Vagina (tissue), 2 donors: ENCODE measurements at regions not wholly inside any gene's neighbourhood (a gene's known extent, or its start where the extent isn't known, plus 50 kb on each side); places are given as distances from the start of the nearest gene placed in this dataset.

Experiments
- DNase-seq, 2 donors: peaks; one replicate each; pipeline ENCODE4 v3.0.0-alpha.2; 2017; ENCODE audit errors: extremely low spot score in 2 of 2
- H3K27ac ChIP-seq: fragments of 200-600 bp; sonication (generic); one replicate; pipeline ENCODE4 v1.5.1; 2019
- H3K27me3 ChIP-seq: fragments of 200-600 bp; sonication (generic); one replicate; pipeline ENCODE4 v1.5.1; 2019
- H3K36me3 ChIP-seq, 2 donors: fragments of 200-600 bp; sonication (generic); one replicate each; pipeline ENCODE4 v1.5.1; 2017 to 2019
- H3K4me1 ChIP-seq: fragments of 200-600 bp; sonication (generic); one replicate; pipeline ENCODE4 v1.5.1; 2019
- H3K4me3 ChIP-seq, 2 donors: fragments of 200-600 bp; sonication (generic); 1 replicate in 1 of 2; 2 replicates in 1 of 2; pipeline ENCODE4 v1.5.1; 2016 to 2019
- H3K9me3 ChIP-seq: fragments of 200-600 bp; sonication (generic); one replicate; pipeline ENCODE4 v1.5.1; 2019
- POLR2A ChIP-seq, 2 donors: fragments of 450-650 bp; IDR thresholded peaks; one replicate each; pipeline ENCODE4 v1.6.1; 2017; ENCODE audit warnings: antibody characterized with exemption in 2 of 2, mild to moderate bottlenecking in 2 of 2, moderate library complexity in 2 of 2
- POLR2AphosphoS5 ChIP-seq, 2 donors: sonication (generic); formaldehyde crosslinking; IDR thresholded peaks; one replicate each; pipeline ENCODE4 v1.9.0; 2017; ENCODE audit warnings: antibody characterized with exemption in 2 of 2, mild to moderate bottlenecking in 2 of 2, low read depth in 1 of 2; ENCODE audit not compliant: insufficient read depth in 1 of 2
- intact Hi-C: fragments of 100-400 bp; cut with DNase I; formaldehyde crosslinking; loops from one replicate; pipeline ENCODE4 v1.15.1; 2023
- TF ChIP-seq, protein P1 (sequence below), 3 experiments: fragments of 450-650 bp in 2 of 3; fragments of 200-600 bp in 1 of 3; sonication (generic) in 1 of 3; IDR thresholded peaks; one replicate each; pipeline ENCODE4 v1.5.1; 2017 to 2019; ENCODE audit warnings: antibody characterized with exemption in 3 of 3, mild to moderate bottlenecking in 2 of 3, moderate library complexity in 2 of 3

DNA sequence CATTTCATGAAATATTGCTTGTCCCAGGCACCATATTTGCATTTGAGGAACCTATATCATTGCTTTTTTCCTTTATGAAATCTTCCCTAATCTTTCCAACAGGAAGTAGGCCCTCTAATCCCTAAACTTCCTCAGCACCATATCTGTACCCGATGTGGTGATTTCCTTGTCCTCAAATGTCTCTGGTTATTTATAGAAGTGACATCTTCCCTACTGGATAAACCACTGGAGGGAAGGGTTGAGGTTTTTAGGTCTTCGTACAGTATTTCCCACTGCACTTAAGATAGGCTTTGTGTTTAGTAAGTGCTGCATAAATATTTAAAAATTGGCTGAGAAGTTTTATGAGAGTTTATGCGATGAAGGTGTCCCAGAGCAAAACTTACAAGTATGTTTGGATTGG is 54.9 kb upstream of the TMEM170B start:
- intact Hi-C loops: no loop called here

GRCh38 chr6:11480541-11480940 is 57.0 kb upstream of the TMEM170B start:
- intact Hi-C loops: no loop called here

More for the DNA sequence above, 54.9 kb upstream of the TMEM170B start:
- H3K27ac ChIP-seq: no peak overlapping the region
- no peak overlapping the region for H3K4me3 ChIP-seq
- H3K9me3 ChIP-seq: no peaks in the 10 kb centered on the region
- DNase-seq: no peak
- H3K4me1 ChIP-seq: no peaks in the 10 kb centered on the region
- H3K36me3 ChIP-seq: no peaks in the 10 kb centered on the region
- H3K27me3 ChIP-seq: no peaks in the 10 kb centered on the region
- TF ChIP-seq, protein P1, sequence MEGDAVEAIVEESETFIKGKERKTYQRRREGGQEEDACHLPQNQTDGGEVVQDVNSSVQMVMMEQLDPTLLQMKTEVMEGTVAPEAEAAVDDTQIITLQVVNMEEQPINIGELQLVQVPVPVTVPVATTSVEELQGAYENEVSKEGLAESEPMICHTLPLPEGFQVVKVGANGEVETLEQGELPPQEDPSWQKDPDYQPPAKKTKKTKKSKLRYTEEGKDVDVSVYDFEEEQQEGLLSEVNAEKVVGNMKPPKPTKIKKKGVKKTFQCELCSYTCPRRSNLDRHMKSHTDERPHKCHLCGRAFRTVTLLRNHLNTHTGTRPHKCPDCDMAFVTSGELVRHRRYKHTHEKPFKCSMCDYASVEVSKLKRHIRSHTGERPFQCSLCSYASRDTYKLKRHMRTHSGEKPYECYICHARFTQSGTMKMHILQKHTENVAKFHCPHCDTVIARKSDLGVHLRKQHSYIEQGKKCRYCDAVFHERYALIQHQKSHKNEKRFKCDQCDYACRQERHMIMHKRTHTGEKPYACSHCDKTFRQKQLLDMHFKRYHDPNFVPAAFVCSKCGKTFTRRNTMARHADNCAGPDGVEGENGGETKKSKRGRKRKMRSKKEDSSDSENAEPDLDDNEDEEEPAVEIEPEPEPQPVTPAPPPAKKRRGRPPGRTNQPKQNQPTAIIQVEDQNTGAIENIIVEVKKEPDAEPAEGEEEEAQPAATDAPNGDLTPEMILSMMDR (IDR thresholded peaks at IDR 0.05): no peak
- TF ChIP-seq POLR2AphosphoS5 (IDR thresholded peaks at IDR 0.05; ENCODE audit: insufficient read depth in 1 of 2, low read depth in 1 of 2) (no peak), POLR2A (IDR thresholded peaks at IDR 0.05) (no peak)

DNA sequence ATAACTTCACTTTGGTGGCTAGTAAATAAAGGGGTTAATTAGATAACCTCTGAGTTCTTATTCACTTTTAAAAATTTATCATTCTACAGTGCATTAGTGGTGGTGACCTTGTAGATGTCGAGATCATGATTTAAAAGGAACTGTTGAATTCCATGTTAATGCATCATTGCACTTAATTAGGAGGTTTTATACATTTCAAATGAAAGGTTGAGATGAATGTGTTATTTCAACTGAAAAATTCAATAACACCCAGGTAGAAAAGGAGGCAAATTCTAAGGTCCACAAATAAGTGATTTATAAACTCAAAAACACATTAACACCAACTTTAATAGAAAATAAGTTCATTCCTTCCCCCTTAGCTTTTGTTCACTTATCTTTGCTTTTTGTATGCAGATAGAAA is 58.3 kb upstream of the TMEM170B start:
- intact Hi-C loops: no loop called here
- TF ChIP-seq POLR2AphosphoS5 (IDR thresholded peaks at IDR 0.05; ENCODE audit: insufficient read depth in 1 of 2, low read depth in 1 of 2): no peak
- TF ChIP-seq POLR2A (IDR thresholded peaks at IDR 0.05): no peak
- TF ChIP-seq, protein P1 (IDR thresholded peaks at IDR 0.05): no peak
- no peak for DNase-seq
- Histone ChIP-seq H3K36me3 (no peaks in the 10 kb centered on the region), H3K27me3 (no peaks in the 10 kb centered on the region), H3K27ac (no peak overlapping the region), H3K9me3 (no peaks in the 10 kb centered on the region), H3K4me3 (no peak overlapping the region), H3K4me1 (no peaks in the 10 kb centered on the region)

More at GRCh38 chr6:11480541-11480940, 57.0 kb upstream of the TMEM170B start:
- no peaks in the 10 kb centered on the region for H3K27me3 ChIP-seq
- no peak overlapping the region for H3K4me3 ChIP-seq
- H3K9me3 ChIP-seq: no peaks in the 10 kb centered on the region
- H3K27ac ChIP-seq: no peak overlapping the region
- H3K4me1 ChIP-seq: no peaks in the 10 kb centered on the region
- TF ChIP-seq POLR2AphosphoS5 (IDR thresholded peaks at IDR 0.05; ENCODE audit: insufficient read depth in 1 of 2, low read depth in 1 of 2) (no peak), POLR2A (IDR thresholded peaks at IDR 0.05) (no peak)
- no peaks in the 10 kb centered on the region for H3K36me3 ChIP-seq
- DNase-seq: no peak

- DNase-seq: no peak
- Histone ChIP-seq H3K36me3 (no peaks in the 10 kb centered on the region), H3K4me3 (no peak overlapping the region), H3K27ac (no peak overlapping the region), H3K9me3 (no peaks in the 10 kb centered on the region), H3K4me1 (peaks cover 1% of the 10 kb centered on the region), H3K27me3 (no peaks in the 10 kb centered on the region)
- intact Hi-C loops: no loop called here
- TF ChIP-seq POLR2AphosphoS5 (IDR thresholded peaks at IDR 0.05; ENCODE audit: insufficient read depth in 1 of 2, low read depth in 1 of 2): no peak
Observed at GRCh38 chr6:11478586-11478985, 59.0 kb upstream of the TMEM170B start.

GRCh38 chr6:11475016-11475415 is 62.5 kb upstream of the TMEM170B start:
- Histone ChIP-seq H3K4me3 (no peak overlapping the region), H3K27ac (no peak overlapping the region), H3K9me3 (no peaks in the 10 kb centered on the region), H3K27me3 (no peaks in the 10 kb centered on the region), H3K36me3 (no peaks in the 10 kb centered on the region), H3K4me1 (peaks cover 10% of the 10 kb centered on the region)
- intact Hi-C loops: no loop called here
- TF ChIP-seq, protein P1 (IDR thresholded peaks at IDR 0.05): no peak
- TF ChIP-seq POLR2A (IDR thresholded peaks at IDR 0.05): no peak
- no peak for TF ChIP-seq POLR2AphosphoS5 (IDR thresholded peaks at IDR 0.05; ENCODE audit: insufficient read depth in 1 of 2, low read depth in 1 of 2)
- no peak for DNase-seq

- no peak overlapping the region for H3K27ac ChIP-seq
- H3K4me1 ChIP-seq: peaks cover 10% of the 10 kb centered on the region
- TF ChIP-seq, protein P1 (IDR thresholded peaks at IDR 0.05): no peak
- TF ChIP-seq POLR2A (IDR thresholded peaks at IDR 0.05): no peak
- TF ChIP-seq POLR2AphosphoS5 (IDR thresholded peaks at IDR 0.05; ENCODE audit: insufficient read depth in 1 of 2, low read depth in 1 of 2): no peak
- no peak overlapping the region for H3K4me3 ChIP-seq
- no peaks in the 10 kb centered on the region for H3K36me3 ChIP-seq
- H3K9me3 ChIP-seq: no peaks in the 10 kb centered on the region
- H3K27me3 ChIP-seq: no peaks in the 10 kb centered on the region
- no peak for DNase-seq
- intact Hi-C loops: no loop called here
Observed at GRCh38 chr6:11473008-11473740, 64.4 kb upstream of the TMEM170B start.
